ENCODE measurements at regions not wholly inside any gene's neighbourhood (a gene's known extent, or its start where the extent isn't known, plus 50 kb on each side); places are given as distances from the start of the nearest gene placed in this dataset.

- TF ChIP-seq EZH2 (IDR thresholded peaks at IDR 0.05; ENCODE audit: borderline replicate concordance, low read depth, low read length, severe bottlenecking), result no peak
- no peak for TF ChIP-seq CTCF (IDR thresholded peaks at IDR 0.05; ENCODE audit: borderline replicate concordance, extremely low read depth, low read length, poor library complexity, severe bottlenecking)
These were observed 58.8 kb upstream of the SYN3 start for GRCh38 chr22:33116841-33117547.
